ENCODE measurements at regions not wholly inside any gene's neighbourhood (a gene's known extent, or its start where the extent isn't known, plus 50 kb on each side); places are given as distances from the start of the nearest gene placed in this dataset.
"Not testable (repeated sequence)": the region's sequence is repeated elsewhere in the genome, so short reads cannot be mapped to it uniquely, and the experiment has no call there.

- Histone ChIP-seq H3K27me3 (no peaks in the 10 kb centered on the region), H3K36me3 (no peaks in the 10 kb centered on the region), H3K27ac (no peak overlapping the region), H3K4me1 (no peaks in the 10 kb centered on the region), H3K9me3 (no peaks in the 10 kb centered on the region), H3K4me3 (no peak overlapping the region)
- TF ChIP-seq POLR2AphosphoS5 (IDR thresholded peaks at IDR 0.05; ENCODE audit: insufficient read depth in 1 of 2, low read depth in 1 of 2) (no peak), POLR2A (IDR thresholded peaks at IDR 0.05) (no peak), CTCF (IDR thresholded peaks at IDR 0.05) (no peak)
- intact Hi-C loops (cut with DNase I): no loop called here
- DNase-seq (ENCODE audit: extremely low spot score in 2 of 2): no peak
These were observed 613.5 kb downstream of the IQCM start for GRCh38 chr4:149202117-149202516.

- Histone ChIP-seq H3K4me1 (no peaks in the 10 kb centered on the region), H3K36me3 (no peaks in the 10 kb centered on the region), H3K27me3 (no peaks in the 10 kb centered on the region), H3K27ac (no peak overlapping the region), H3K9me3 (no peaks in the 10 kb centered on the region), H3K4me3 (no peak overlapping the region)
- intact Hi-C loops (cut with DNase I): no loop called here
- DNase-seq (ENCODE audit: extremely low spot score in 2 of 2): no peak
- TF ChIP-seq POLR2AphosphoS5 (IDR thresholded peaks at IDR 0.05; ENCODE audit: insufficient read depth in 1 of 2, low read depth in 1 of 2) (no peak), CTCF (IDR thresholded peaks at IDR 0.05) (no peak), POLR2A (IDR thresholded peaks at IDR 0.05) (no peak)
These were observed 616.0 kb downstream of the IQCM start for GRCh38 chr4:149199594-149199993.

- Histone ChIP-seq H3K27ac (no peak overlapping the region), H3K4me1 (no peaks in the 10 kb centered on the region), H3K27me3 (no peaks in the 10 kb centered on the region), H3K9me3 (no peaks in the 10 kb centered on the region), H3K4me3 (no peak overlapping the region), H3K36me3 (no peaks in the 10 kb centered on the region)
- DNase-seq (ENCODE audit: extremely low spot score in 2 of 2): no peak
- TF ChIP-seq CTCF (IDR thresholded peaks at IDR 0.05) (no peak), POLR2AphosphoS5 (IDR thresholded peaks at IDR 0.05; ENCODE audit: insufficient read depth in 1 of 2, low read depth in 1 of 2) (no peak), POLR2A (IDR thresholded peaks at IDR 0.05) (no peak)
- intact Hi-C loops (cut with DNase I): no loop called here
These were observed 621.6 kb downstream of the IQCM start for GRCh38 chr4:149194061-149194460.

GRCh38 chr4:149187726-149188125 is 627.9 kb downstream of the IQCM start:
- no peak for DNase-seq (ENCODE audit: extremely low spot score in 2 of 2)
- no peak overlapping the region for H3K4me3 ChIP-seq
- H3K27ac ChIP-seq: no peak overlapping the region
- no peaks in the 10 kb centered on the region for H3K9me3 ChIP-seq
- H3K27me3 ChIP-seq: no peaks in the 10 kb centered on the region
- H3K4me1 ChIP-seq: no peaks in the 10 kb centered on the region
- intact Hi-C loops (cut with DNase I): no loop called here
- no peak for TF ChIP-seq CTCF (IDR thresholded peaks at IDR 0.05)
- TF ChIP-seq POLR2A (IDR thresholded peaks at IDR 0.05): no peak
- no peak for TF ChIP-seq POLR2AphosphoS5 (IDR thresholded peaks at IDR 0.05; ENCODE audit: insufficient read depth in 1 of 2, low read depth in 1 of 2)
- no peaks in the 10 kb centered on the region for H3K36me3 ChIP-seq

GRCh38 chr4:149183638-149184037 is 632.0 kb downstream of the IQCM start:
- DNase-seq (ENCODE audit: extremely low spot score in 2 of 2): no peak
- no peak overlapping the region for H3K27ac ChIP-seq
- intact Hi-C loops (cut with DNase I): no loop called here
- H3K27me3 ChIP-seq: no peaks in the 10 kb centered on the region
- TF ChIP-seq CTCF (IDR thresholded peaks at IDR 0.05): no peak
- no peak for TF ChIP-seq POLR2A (IDR thresholded peaks at IDR 0.05)
- TF ChIP-seq POLR2AphosphoS5 (IDR thresholded peaks at IDR 0.05; ENCODE audit: insufficient read depth in 1 of 2, low read depth in 1 of 2): no peak
- H3K4me3 ChIP-seq: no peak overlapping the region
- no peaks in the 10 kb centered on the region for H3K4me1 ChIP-seq
- H3K9me3 ChIP-seq: no peaks in the 10 kb centered on the region
- H3K36me3 ChIP-seq: no peaks in the 10 kb centered on the region

GRCh38 chr4:149181459-149181858 is 634.2 kb downstream of the IQCM start:
- DNase-seq (ENCODE audit: extremely low spot score in 2 of 2); H3K36me3 ChIP-seq; H3K4me1 ChIP-seq; H3K27me3 ChIP-seq; H3K9me3 ChIP-seq; intact Hi-C loops (cut with DNase I); H3K27ac ChIP-seq; H3K4me3 ChIP-seq: not testable (repeated sequence)

All from vagina (tissue), 2 donors.